Ovary (tissue), 7 donors: ENCODE measurements at regions not wholly inside any gene's neighbourhood (a gene's known extent, or its start where the extent isn't known, plus 50 kb on each side); places are given as distances from the start of the nearest gene placed in this dataset.
A peak's percentile ranks its signal among the peaks of the same experiment; 100 is the strongest.

ENCODE experiments used
- DNase-seq, 5 donors: peaks; one replicate each; pipeline ENCODE4 v3.0.0-alpha.2; 2019 to 2020
- H3K27ac ChIP-seq, 2 donors: fragments of 200-600 bp; one replicate each; pipeline versions ENCODE4 v1.5.1 to v1.8.0; 2019 to 2022
- H3K27me3 ChIP-seq: fragments of 200-600 bp; one replicate; pipeline ENCODE4 v1.8.0; 2022
- H3K36me3 ChIP-seq: fragments of 200-600 bp; sonication (generic); one replicate; pipeline ENCODE4 v1.5.1; 2019
- H3K4me1 ChIP-seq: one replicate; pipeline ENCODE4 v1.8.1; 2013; ENCODE audit warnings: mild to moderate bottlenecking, moderate library complexity; ENCODE audit not compliant: insufficient read depth
- H3K4me3 ChIP-seq: fragments of 200-600 bp; sonication (generic); one replicate; pipeline ENCODE4 v1.5.1; 2017
- H3K9me3 ChIP-seq, 2 donors: fragments of 200-600 bp in 1 of 2; sonication (generic) in 1 of 2; one replicate each; pipeline versions ENCODE4 v1.5.1 to v1.8.1; 2013 to 2019; ENCODE audit warnings: mild to moderate bottlenecking in 1 of 2, moderate library complexity in 1 of 2
- EP300 ChIP-seq: sonication (generic); formaldehyde crosslinking; IDR thresholded peaks from one replicate; pipeline ENCODE4 v1.6.1; 2017; ENCODE audit warnings: antibody characterized with exemption
- POLR2A ChIP-seq: fragments of 450-650 bp; IDR thresholded peaks from one replicate; pipeline ENCODE4 v1.6.1; 2017; ENCODE audit warnings: antibody characterized with exemption, mild to moderate bottlenecking, moderate library complexity
- WGBS, 3 donors: extraction: QIAGEN DNeasy Blood & Tissue Kit in 1 of 3; methylation state at CpG; one replicate each; pipeline versions ENCODE4 v1.1.5 to v1.1.7; 2013 to 2017; 5-methylcytosine and 5-hydroxymethylcytosine counted together
- intact Hi-C, 4 donors: fragments of 100-400 bp; cut with DNase I; formaldehyde crosslinking; loops; one replicate each; pipeline versions ENCODE4 v1.11.0 to v1.15.1; 2022 to 2023
- TF ChIP-seq, protein P1 (sequence below), 3 donors: fragments of 450-650 bp in 2 of 3; fragments of 200-600 bp in 1 of 3; IDR thresholded peaks; one replicate each; pipeline versions ENCODE4 v1.5.1 to v1.8.0; 2016 to 2022; ENCODE audit warnings: antibody characterized with exemption in 3 of 3, mild to moderate bottlenecking in 1 of 3
- donor health status: DM: no; HTN: no; CAD: no; lungs with moderate emphysema.
- donor health status: DM: no; HTN: no; CAD: no.
- donor health status: Bipolar disorder and iron deficiency.
- donor health status: DM: no; HTN: no; CAD: no.
- donor health status: DM: yes; HTN: yes; CAD: no.

DNA sequence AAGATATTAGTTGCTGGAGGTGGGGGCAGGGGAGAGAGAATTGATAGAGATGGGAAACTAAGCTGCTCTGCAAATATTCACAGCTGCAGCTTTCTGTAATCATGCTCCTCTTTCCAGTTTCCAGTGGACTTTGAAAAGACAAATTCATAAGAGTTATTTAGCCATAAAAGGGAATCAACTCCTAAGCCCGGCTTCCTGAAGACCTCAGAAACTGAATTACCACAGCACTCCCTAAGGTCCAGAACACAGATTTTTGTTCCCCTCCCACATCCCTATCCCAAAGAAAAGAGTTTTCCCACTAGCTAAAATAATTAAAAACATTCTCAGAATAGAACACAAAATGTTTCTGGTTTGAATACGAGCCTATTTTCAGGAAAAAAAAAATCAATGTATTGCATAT is 871.8 kb upstream of the NR2F2 start:
- TF ChIP-seq EP300 (no peak), POLR2A (no peak)
- TF ChIP-seq, protein P1, sequence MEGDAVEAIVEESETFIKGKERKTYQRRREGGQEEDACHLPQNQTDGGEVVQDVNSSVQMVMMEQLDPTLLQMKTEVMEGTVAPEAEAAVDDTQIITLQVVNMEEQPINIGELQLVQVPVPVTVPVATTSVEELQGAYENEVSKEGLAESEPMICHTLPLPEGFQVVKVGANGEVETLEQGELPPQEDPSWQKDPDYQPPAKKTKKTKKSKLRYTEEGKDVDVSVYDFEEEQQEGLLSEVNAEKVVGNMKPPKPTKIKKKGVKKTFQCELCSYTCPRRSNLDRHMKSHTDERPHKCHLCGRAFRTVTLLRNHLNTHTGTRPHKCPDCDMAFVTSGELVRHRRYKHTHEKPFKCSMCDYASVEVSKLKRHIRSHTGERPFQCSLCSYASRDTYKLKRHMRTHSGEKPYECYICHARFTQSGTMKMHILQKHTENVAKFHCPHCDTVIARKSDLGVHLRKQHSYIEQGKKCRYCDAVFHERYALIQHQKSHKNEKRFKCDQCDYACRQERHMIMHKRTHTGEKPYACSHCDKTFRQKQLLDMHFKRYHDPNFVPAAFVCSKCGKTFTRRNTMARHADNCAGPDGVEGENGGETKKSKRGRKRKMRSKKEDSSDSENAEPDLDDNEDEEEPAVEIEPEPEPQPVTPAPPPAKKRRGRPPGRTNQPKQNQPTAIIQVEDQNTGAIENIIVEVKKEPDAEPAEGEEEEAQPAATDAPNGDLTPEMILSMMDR (IDR thresholded peaks at IDR 0.05), result no peak
- intact Hi-C loops, result no loop called here
- H3K9me3 ChIP-seq, result no peaks in the 10 kb centered on the region
- H3K27ac ChIP-seq, result peak overlapping the region; percentile 42 to 59
- DNase-seq, result no peak
- H3K4me3 ChIP-seq, result no peak overlapping the region
- peaks cover 10% of the 10 kb centered on the region for H3K4me1 ChIP-seq
- H3K36me3 ChIP-seq, result no peaks in the 10 kb centered on the region
- H3K27me3 ChIP-seq, result no peaks in the 10 kb centered on the region
- 4 to 9% (median 7%) methylated on average over 2 of the region's 2 CpGs for WGBS, 3 donors

DNA sequence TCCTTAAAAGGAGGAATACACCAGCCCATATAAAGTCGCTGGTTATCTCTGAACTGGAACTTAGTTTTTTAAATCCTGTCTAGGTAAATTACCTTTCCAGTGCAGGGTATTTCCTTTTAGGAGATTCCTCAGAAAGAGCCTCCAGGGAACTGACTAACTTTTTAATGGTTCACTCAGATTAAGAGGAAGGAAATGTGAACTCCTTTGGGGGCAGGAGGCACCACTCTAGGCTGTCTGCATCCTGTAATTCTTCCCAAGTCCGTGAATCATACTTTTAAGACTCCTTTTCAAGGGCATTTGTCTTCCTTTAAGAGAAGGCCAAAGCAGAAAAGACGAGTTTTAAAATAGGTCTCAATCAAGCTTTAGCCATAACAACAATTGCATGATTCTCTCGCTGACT is 871.2 kb upstream of the NR2F2 start:
- Histone ChIP-seq H3K36me3 (no peaks in the 10 kb centered on the region), H3K9me3 (no peaks in the 10 kb centered on the region), H3K27ac (peak overlapping the region; percentile 42 to 59), H3K4me1 (peaks cover 12% of the 10 kb centered on the region), H3K27me3 (no peaks in the 10 kb centered on the region), H3K4me3 (no peak overlapping the region)
- no peak for TF ChIP-seq EP300
- TF ChIP-seq POLR2A, result no peak
- TF ChIP-seq, protein P1 (IDR thresholded peaks at IDR 0.05), result no peak
- DNase-seq, result peak in 1 of 5 donors; percentile 28
- WGBS, 3 donors, result 8 to 20% (median 13%) methylated on average over 4 of the region's 4 CpGs
- intact Hi-C loops, result no loop called here

DNA sequence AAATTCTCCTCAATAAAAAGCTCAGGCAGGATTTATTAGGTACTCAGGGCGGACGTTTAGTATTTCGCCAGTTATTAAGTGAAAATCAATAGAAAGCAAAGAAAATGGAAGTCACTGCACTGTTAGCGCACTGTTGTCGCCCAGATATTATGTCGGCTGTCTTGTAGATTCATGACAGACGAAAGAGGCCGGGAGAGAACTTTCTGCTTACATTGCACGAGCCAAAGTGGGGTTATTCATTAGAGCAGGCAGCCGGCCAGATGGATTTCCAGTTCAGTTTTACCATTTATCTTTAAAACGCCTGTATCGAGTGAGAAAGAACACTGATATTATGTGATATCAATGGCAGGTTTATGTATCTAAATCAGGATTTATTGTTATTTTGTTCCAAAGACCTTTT is 866.0 kb upstream of the NR2F2 start:
- H3K27ac ChIP-seq, result peak overlapping the region in 1 of 2 donors; percentile 77
- H3K4me3 ChIP-seq, result no peak overlapping the region
- WGBS, 3 donors, result 21 to 23% (median 22%) methylated on average over 12 of the region's 12 CpGs
- no peaks in the 10 kb centered on the region for H3K36me3 ChIP-seq
- TF ChIP-seq EP300 (no peak), POLR2A (no peak)
- TF ChIP-seq, protein P1 (IDR thresholded peaks at IDR 0.05), result no peak
- H3K9me3 ChIP-seq, result no peaks in the 10 kb centered on the region
- peak; percentile 57 to 83 (median 77) for DNase-seq
- no peaks in the 10 kb centered on the region for H3K27me3 ChIP-seq
- intact Hi-C loops, result loop anchor here in 3 of 4 donors (5.0 to 10.0 kb wide), 4 partner anchors 130 to 200 kb away; no protein-coding TSS in a partner anchor
- H3K4me1 ChIP-seq, result peaks cover 11% of the 10 kb centered on the region

DNA sequence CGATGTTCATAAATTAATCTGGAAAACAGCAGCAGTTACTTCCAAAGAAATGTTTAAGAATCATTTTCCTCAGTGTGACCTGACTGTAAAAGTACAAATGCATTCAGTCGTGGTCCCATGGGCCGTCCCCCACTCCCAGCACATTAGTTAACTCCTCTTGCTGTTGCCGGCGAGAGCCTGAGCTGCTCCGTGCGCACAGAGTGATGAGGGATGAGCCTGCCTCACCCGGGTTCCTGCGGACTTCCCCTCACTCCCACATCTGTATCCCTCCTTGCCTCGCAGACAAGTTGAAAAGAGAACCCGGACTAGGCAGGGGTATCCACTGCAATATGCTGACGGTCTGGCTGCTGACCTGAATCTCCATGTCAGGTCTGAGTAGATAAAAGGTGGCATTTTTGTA is 861.7 kb upstream of the NR2F2 start:
- DNase-seq, result peak in 3 of 5 donors; percentile 41 to 56 (median 48)
- 10 to 31% (median 10%) methylated on average over 12 of the region's 12 CpGs for WGBS, 3 donors

More for the DNA sequence above, 861.7 kb upstream of the NR2F2 start:
- intact Hi-C loops, result loop anchor here in 3 of 4 donors (5.0 to 10.0 kb wide), 6 partner anchors 134 to 873 kb away; no protein-coding TSS in a partner anchor
- H3K4me1 ChIP-seq, result peaks cover 10% of the 10 kb centered on the region
- no peaks in the 10 kb centered on the region for H3K27me3 ChIP-seq
- TF ChIP-seq POLR2A (no peak), EP300 (no peak)
- TF ChIP-seq, protein P1 (IDR thresholded peaks at IDR 0.05), result no peak
- H3K4me3 ChIP-seq, result no peak overlapping the region
- H3K9me3 ChIP-seq, result no peaks in the 10 kb centered on the region
- no peaks in the 10 kb centered on the region for H3K36me3 ChIP-seq
- peak overlapping the region; percentile 13 to 77 for H3K27ac ChIP-seq
